ENCODE measurements at regions not wholly inside any gene's neighbourhood (a gene's known extent, or its start where the extent isn't known, plus 50 kb on each side); places are given as distances from the start of the nearest gene placed in this dataset.

DNA sequence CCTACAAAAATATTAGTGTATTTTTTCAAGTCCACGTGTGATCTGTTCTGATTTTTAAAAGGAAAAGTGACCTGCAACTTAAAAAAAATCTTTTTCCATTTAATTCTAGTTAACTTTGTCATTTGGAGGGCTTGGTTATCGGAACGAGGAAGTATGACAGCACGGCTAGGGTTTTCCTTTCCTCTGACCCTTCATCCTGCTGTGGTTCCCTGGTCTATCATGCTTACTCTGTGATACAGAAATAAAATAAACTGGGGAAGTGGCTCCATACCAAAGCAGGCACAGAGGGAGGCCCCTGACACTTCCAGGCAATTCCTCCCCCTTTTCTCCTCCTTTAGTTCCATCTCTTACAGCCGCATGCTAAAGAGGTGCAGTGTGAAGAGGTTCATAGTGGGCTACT is 491.3 kb downstream of the EDEM1 start:
- Mint-ChIP-seq H3K4me1 (peaks cover 8% of the 10 kb centered on the region), H3K27me3 (ENCODE audit: low read depth) (no peaks in the 10 kb centered on the region), H3K4me3 (no peak overlapping the region), H3K36me3 (ENCODE audit: low read depth) (no peaks in the 10 kb centered on the region), H3K9me3 (peaks cover 6% of the 10 kb centered on the region), H3K27ac (ENCODE audit: unreplicated experiment) (no peak overlapping the region)
- no peak for DNase-seq (ENCODE audit: low read depth, low spot score)
- TF ChIP-seq, protein P1, sequence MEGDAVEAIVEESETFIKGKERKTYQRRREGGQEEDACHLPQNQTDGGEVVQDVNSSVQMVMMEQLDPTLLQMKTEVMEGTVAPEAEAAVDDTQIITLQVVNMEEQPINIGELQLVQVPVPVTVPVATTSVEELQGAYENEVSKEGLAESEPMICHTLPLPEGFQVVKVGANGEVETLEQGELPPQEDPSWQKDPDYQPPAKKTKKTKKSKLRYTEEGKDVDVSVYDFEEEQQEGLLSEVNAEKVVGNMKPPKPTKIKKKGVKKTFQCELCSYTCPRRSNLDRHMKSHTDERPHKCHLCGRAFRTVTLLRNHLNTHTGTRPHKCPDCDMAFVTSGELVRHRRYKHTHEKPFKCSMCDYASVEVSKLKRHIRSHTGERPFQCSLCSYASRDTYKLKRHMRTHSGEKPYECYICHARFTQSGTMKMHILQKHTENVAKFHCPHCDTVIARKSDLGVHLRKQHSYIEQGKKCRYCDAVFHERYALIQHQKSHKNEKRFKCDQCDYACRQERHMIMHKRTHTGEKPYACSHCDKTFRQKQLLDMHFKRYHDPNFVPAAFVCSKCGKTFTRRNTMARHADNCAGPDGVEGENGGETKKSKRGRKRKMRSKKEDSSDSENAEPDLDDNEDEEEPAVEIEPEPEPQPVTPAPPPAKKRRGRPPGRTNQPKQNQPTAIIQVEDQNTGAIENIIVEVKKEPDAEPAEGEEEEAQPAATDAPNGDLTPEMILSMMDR (conservative IDR thresholded peaks at IDR 0.05), result no peak

DNA sequence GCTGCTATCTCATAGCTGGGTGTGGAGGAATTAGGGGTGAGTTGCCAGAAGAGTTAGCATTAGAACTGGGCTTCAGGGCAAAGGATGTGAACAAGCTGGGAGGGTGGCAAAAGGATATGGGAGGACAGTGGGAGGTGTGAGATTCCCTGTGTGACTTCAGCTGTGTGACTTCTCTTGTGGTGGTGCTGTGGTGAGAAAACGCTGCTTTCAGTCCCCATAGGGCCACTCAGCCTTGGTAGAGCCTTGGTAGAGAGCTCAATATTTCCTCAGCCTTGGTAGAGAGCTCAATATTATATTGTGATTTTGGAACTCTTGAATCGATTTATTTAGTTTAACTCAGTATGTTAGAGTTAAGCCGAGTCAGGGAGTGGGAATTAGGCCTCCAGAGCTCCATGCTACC is 499.7 kb downstream of the EDEM1 start:
- Mint-ChIP-seq H3K36me3 (ENCODE audit: low read depth) (peaks cover 5% of the 10 kb centered on the region), H3K4me1 (no peaks in the 10 kb centered on the region), H3K4me3 (no peak overlapping the region), H3K9me3 (peaks cover 13% of the 10 kb centered on the region), H3K27ac (ENCODE audit: unreplicated experiment) (no peak overlapping the region), H3K27me3 (ENCODE audit: low read depth) (no peaks in the 10 kb centered on the region)
- TF ChIP-seq, protein P1 (conservative IDR thresholded peaks at IDR 0.05), result no peak
- no peak for DNase-seq (ENCODE audit: low read depth, low spot score)

DNA sequence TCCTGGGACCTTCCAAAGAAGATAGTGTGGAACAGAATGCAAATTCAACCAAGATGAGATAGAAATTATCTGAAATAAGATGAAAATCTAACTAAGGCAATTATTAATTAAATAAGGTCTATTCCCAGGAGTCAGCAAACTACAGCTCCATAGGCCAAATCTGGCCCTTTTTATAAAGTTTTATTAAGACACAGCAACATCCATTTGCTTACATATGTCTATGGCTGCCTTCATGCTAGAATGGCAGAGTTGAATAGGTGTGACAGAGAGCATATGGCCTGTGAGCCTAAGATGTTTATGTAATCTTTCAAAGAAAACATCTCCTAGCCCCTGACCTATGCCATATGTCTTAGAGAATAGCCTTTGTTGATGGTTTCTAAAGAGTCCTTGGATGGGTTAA is 503.0 kb downstream of the EDEM1 start:
- Mint-ChIP-seq H3K36me3 (ENCODE audit: low read depth) (peaks cover 5% of the 10 kb centered on the region), H3K27ac (ENCODE audit: unreplicated experiment) (no peak overlapping the region), H3K27me3 (ENCODE audit: low read depth) (no peaks in the 10 kb centered on the region), H3K4me1 (no peaks in the 10 kb centered on the region), H3K9me3 (peaks cover 16% of the 10 kb centered on the region), H3K4me3 (no peak overlapping the region)
- TF ChIP-seq, protein P1 (conservative IDR thresholded peaks at IDR 0.05), result no peak
- DNase-seq (ENCODE audit: low read depth, low spot score), result no peak

DNA sequence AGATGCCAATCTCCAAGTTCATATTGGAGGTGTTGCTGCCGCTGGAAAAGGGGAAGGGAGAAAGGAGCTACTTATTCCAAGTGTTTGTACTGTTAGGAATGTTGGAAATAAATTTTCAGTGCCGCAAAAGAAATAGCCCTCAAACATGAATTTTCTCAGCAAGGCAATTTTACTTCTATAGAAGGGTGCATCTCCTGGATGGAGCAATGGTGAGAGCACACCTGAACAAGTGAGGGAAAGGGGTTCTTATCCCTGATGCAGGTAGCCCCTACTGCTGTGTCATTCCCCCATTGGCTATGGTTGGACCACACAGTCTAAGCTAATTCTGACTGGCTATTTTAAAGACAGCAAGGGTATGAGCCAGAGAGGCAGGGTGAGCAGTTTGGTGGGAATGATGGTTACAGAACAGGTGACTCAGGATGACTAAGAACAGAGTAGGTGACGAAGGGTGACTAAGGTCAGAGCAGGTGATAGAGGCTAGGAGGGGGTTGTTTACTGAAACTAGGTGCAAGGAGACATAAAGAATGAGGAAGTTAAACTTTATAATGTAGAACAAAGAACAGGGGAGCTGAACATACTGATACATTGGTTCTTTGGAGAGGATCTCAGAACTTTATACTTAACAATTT is 503.5 kb downstream of the EDEM1 start:
- Mint-ChIP-seq H3K36me3 (ENCODE audit: low read depth) (peaks cover 5% of the 10 kb centered on the region), H3K27ac (ENCODE audit: unreplicated experiment) (no peak overlapping the region), H3K4me3 (no peak overlapping the region), H3K9me3 (peaks cover 16% of the 10 kb centered on the region), H3K27me3 (ENCODE audit: low read depth) (no peaks in the 10 kb centered on the region), H3K4me1 (no peaks in the 10 kb centered on the region)
- TF ChIP-seq, protein P1 (conservative IDR thresholded peaks at IDR 0.05), result no peak
- no peak for DNase-seq (ENCODE audit: low read depth, low spot score)

DNA sequence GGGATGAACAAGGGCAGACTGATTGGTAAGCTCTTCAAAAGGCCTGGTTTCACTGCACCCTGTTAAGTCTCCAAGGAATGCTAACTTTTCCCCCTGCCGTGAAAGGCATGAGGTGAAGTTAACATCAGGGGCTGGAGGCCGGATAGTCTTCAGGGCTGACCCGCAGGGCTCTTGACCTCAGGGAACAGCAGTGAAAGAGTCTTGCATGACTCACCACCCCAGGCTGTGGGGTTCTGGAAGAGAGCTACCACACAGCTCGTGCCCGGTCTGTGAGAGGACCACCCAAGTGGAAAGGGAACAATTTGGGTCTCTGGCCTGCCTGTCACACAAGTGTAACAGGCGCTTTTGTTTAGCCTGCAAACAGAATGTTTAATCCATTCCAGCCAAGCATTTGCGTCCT is 504.9 kb downstream of the EDEM1 start:
- no peaks in the 10 kb centered on the region for H3K27me3 Mint-ChIP-seq (ENCODE audit: low read depth)
- peaks cover 16% of the 10 kb centered on the region for H3K9me3 Mint-ChIP-seq
- no peaks in the 10 kb centered on the region for H3K4me1 Mint-ChIP-seq
- peaks cover 5% of the 10 kb centered on the region for H3K36me3 Mint-ChIP-seq (ENCODE audit: low read depth)
- no peak overlapping the region for H3K27ac Mint-ChIP-seq (ENCODE audit: unreplicated experiment)
- TF ChIP-seq, protein P1 (conservative IDR thresholded peaks at IDR 0.05), result no peak
- H3K4me3 Mint-ChIP-seq, result no peak overlapping the region
- DNase-seq (ENCODE audit: low read depth, low spot score), result no peak

All from neural crest cell (in vitro differentiated cells).